Hepatocyte (in vitro differentiated cells): ENCODE measurements at regions not wholly inside any gene's neighbourhood (a gene's known extent, or its start where the extent isn't known, plus 50 kb on each side); places are given as distances from the start of the nearest gene placed in this dataset.

Source experiments
- CTCF ChIP-seq: fragments of 200-600 bp; sonication (generic); IDR thresholded peaks from 2 replicates; pipeline ENCODE4 v1.5.1; 2016; ENCODE audit warnings: antibody characterized with exemption, mild to moderate bottlenecking; ENCODE audit not compliant: poor library complexity
- EZH2 ChIP-seq: fragments of 200-600 bp; sonication (generic); IDR thresholded peaks from 2 replicates; pipeline ENCODE4 v1.6.1; 2016; ENCODE audit warnings: antibody characterized with exemption, mild to moderate bottlenecking, borderline replicate concordance
- EZH2phosphoT487 ChIP-seq: fragments of 200-600 bp; sonication (generic); IDR thresholded peaks from one replicate; pipeline ENCODE4 v1.6.1; 2018; ENCODE audit warnings: antibody characterized with exemption, mild to moderate bottlenecking, low read depth, moderate library complexity; ENCODE audit not compliant: unreplicated experiment, severe bottlenecking

- no peak for TF ChIP-seq CTCF
- no peak for TF ChIP-seq EZH2
- no peak for TF ChIP-seq EZH2phosphoT487
Measured at GRCh38 chr7:19973581-19973980, 200.2 kb upstream of the TMEM196 start.
